DND-41 (cell line): ENCODE measurements at regions not wholly inside any gene's neighbourhood (a gene's known extent, or its start where the extent isn't known, plus 50 kb on each side); places are given as distances from the start of the nearest gene placed in this dataset.

Experiments used
- EZH2 ChIP-seq: IDR thresholded peaks from 3 replicates; pipeline ENCODE4 v1.6.1; 2012; ENCODE audit warnings: borderline replicate concordance, low read depth, mild to moderate bottlenecking, moderate library complexity, low read length, inconsistent platforms; ENCODE audit not compliant: severe bottlenecking
- TF ChIP-seq, protein P1 (sequence below): IDR thresholded peaks from 2 replicates; pipeline ENCODE4 v1.5.1; 2012; ENCODE audit warnings: borderline replicate concordance, low read length, moderate library complexity, mild to moderate bottlenecking; ENCODE audit not compliant: poor library complexity, severe bottlenecking; ENCODE audit errors: extremely low read depth

DNA sequence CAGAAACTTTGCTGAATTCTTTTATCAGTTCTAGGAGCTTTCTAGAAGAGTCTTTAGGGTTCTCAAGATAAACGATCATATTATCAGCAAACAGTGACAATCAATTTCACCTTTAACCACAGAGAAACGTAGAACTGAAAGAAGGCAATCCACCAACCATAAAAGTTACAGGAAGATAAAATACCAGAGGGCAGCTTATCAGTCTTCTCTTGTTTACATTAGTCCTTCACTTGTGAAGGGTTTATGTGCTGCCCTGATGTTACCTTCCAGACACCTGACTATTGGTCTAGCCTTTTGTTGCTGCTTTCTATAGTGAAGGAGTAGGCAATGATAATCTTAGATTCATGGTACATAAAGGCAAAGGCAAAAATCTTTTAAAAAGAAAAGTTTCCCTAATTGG lies 73.2 kb upstream of the EFCAB3 start:
- TF ChIP-seq, protein P1, sequence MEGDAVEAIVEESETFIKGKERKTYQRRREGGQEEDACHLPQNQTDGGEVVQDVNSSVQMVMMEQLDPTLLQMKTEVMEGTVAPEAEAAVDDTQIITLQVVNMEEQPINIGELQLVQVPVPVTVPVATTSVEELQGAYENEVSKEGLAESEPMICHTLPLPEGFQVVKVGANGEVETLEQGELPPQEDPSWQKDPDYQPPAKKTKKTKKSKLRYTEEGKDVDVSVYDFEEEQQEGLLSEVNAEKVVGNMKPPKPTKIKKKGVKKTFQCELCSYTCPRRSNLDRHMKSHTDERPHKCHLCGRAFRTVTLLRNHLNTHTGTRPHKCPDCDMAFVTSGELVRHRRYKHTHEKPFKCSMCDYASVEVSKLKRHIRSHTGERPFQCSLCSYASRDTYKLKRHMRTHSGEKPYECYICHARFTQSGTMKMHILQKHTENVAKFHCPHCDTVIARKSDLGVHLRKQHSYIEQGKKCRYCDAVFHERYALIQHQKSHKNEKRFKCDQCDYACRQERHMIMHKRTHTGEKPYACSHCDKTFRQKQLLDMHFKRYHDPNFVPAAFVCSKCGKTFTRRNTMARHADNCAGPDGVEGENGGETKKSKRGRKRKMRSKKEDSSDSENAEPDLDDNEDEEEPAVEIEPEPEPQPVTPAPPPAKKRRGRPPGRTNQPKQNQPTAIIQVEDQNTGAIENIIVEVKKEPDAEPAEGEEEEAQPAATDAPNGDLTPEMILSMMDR, result no peak
- TF ChIP-seq EZH2, result no peak
